ENCODE measurements at regions not wholly inside any gene's neighbourhood (a gene's known extent, or its start where the extent isn't known, plus 50 kb on each side); places are given as distances from the start of the nearest gene placed in this dataset.
"Not testable (repeated sequence)": the region's sequence is repeated elsewhere in the genome, so short reads cannot be mapped to it uniquely, and the experiment has no call there.

- ChIA-PET POLR2A (no interaction called here), CTCF (no interaction called here)
- H3K27ac ChIP-seq (ENCODE audit: low read depth, low read length), result no peak overlapping the region
- no peaks in the 10 kb centered on the region for H3K9me3 ChIP-seq (ENCODE audit: control insufficient read depth, insufficient read depth, low read length)
- no peak for TF ChIP-seq CTCF (IDR thresholded peaks at IDR 0.05; ENCODE audit: low read depth, low read length)
- H3K4me3 ChIP-seq (ENCODE audit: low read depth, low read length), result no peak overlapping the region
- no peak for DNase-seq (ENCODE audit: low read depth, low spot score)
- no peaks in the 10 kb centered on the region for H3K27me3 ChIP-seq (ENCODE audit: control insufficient read depth, insufficient read depth, low read length)
Observed at GRCh38 chr6:119830494-119831295, 481.1 kb upstream of the MAN1A1 start.

- no peak for DNase-seq (ENCODE audit: low read depth, low spot score)
- no peaks in the 10 kb centered on the region for H3K27me3 ChIP-seq (ENCODE audit: control insufficient read depth, insufficient read depth, low read length)
- no peaks in the 10 kb centered on the region for H3K9me3 ChIP-seq (ENCODE audit: control insufficient read depth, insufficient read depth, low read length)
- ChIA-PET POLR2A (no interaction called here), CTCF (no interaction called here)
- no peak for TF ChIP-seq CTCF (IDR thresholded peaks at IDR 0.05; ENCODE audit: low read depth, low read length)
- H3K27ac ChIP-seq (ENCODE audit: low read depth, low read length), result no peak overlapping the region
- H3K4me3 ChIP-seq (ENCODE audit: low read depth, low read length), result no peak overlapping the region
Observed at GRCh38 chr6:119830069-119830468, 480.5 kb upstream of the MAN1A1 start.

GRCh38 chr6:119829499-119829898 is 479.9 kb upstream of the MAN1A1 start:
- H3K4me3 ChIP-seq (ENCODE audit: low read depth, low read length); H3K27ac ChIP-seq (ENCODE audit: low read depth, low read length); POLR2A ChIA-PET; H3K27me3 ChIP-seq (ENCODE audit: control insufficient read depth, insufficient read depth, low read length); DNase-seq (ENCODE audit: low read depth, low spot score); H3K9me3 ChIP-seq (ENCODE audit: control insufficient read depth, insufficient read depth, low read length); CTCF ChIA-PET: not testable (repeated sequence)

GRCh38 chr6:119829006-119829405 is 479.4 kb upstream of the MAN1A1 start:
- ChIA-PET POLR2A (no interaction called here), CTCF (no interaction called here)
- Histone ChIP-seq H3K27ac (ENCODE audit: low read depth, low read length) (no peak overlapping the region), H3K4me3 (ENCODE audit: low read depth, low read length) (no peak overlapping the region), H3K27me3 (ENCODE audit: control insufficient read depth, insufficient read depth, low read length) (no peaks in the 10 kb centered on the region), H3K9me3 (ENCODE audit: control insufficient read depth, insufficient read depth, low read length) (no peaks in the 10 kb centered on the region)
- no peak for TF ChIP-seq CTCF (IDR thresholded peaks at IDR 0.05; ENCODE audit: low read depth, low read length)
- no peak for DNase-seq (ENCODE audit: low read depth, low spot score)

GRCh38 chr6:119821380-119821779 is 471.8 kb upstream of the MAN1A1 start:
- no peaks in the 10 kb centered on the region for H3K9me3 ChIP-seq (ENCODE audit: control insufficient read depth, insufficient read depth, low read length)
- no peaks in the 10 kb centered on the region for H3K27me3 ChIP-seq (ENCODE audit: control insufficient read depth, insufficient read depth, low read length)
- no peak for TF ChIP-seq CTCF (IDR thresholded peaks at IDR 0.05; ENCODE audit: low read depth, low read length)
- POLR2A ChIA-PET, result no interaction called here
- CTCF ChIA-PET, result no interaction called here
- no peak for DNase-seq (ENCODE audit: low read depth, low spot score)
- no peak overlapping the region for H3K4me3 ChIP-seq (ENCODE audit: low read depth, low read length)
- H3K27ac ChIP-seq (ENCODE audit: low read depth, low read length), result no peak overlapping the region

Measured in AG04450 (cell line).